H1 (cell line): ENCODE measurements at regions not wholly inside any gene's neighbourhood (a gene's known extent, or its start where the extent isn't known, plus 50 kb on each side); places are given as distances from the start of the nearest gene placed in this dataset.

ENCODE experiments used
- EP300 ChIP-seq, 2 experiments: IDR thresholded peaks; 1 replicate in 1 of 2; 2 replicates in 1 of 2; pipeline ENCODE4 v1.6.1; 2011 to 2012; ENCODE audit warnings: low read depth in 2 of 2, low read length in 2 of 2, mild to moderate bottlenecking in 2 of 2, borderline replicate concordance in 1 of 2, inconsistent platforms in 1 of 2, moderate library complexity in 1 of 2
- TF ChIP-seq, protein P1 (sequence below), 3 experiments: IDR thresholded peaks; 1 replicate in 2 of 3; 2 replicates in 1 of 3; pipeline versions ENCODE4 v1.5.1 to v1.6.1; 2011; ENCODE audit warnings: low read length in 3 of 3, mild to moderate bottlenecking in 3 of 3, inconsistent platforms in 2 of 3, low read depth in 1 of 3, moderate library complexity in 1 of 3; ENCODE audit not compliant: insufficient read depth in 1 of 3; ENCODE audit errors: control extremely low read depth in 1 of 3

DNA sequence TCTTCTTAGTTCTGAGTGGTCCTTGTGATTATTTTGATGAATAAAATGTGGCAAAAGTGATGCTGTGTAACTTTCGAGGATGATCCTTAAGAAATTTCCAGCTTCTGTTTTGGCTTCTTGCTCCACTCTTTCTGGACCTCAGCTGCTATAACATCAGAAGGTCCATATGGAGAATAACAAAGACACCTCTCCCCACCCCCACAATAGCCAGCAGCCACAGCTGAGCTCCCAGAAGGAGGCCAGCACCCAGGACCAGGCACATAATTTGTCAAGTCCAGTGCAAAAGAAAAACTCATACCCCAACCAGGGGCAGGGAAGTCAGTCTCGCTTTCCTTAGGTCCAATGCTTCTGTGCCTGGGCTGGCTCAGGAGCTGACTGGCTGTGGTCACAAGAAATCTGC, 357.6 kb downstream of the RFC3 start (continued):
- TF ChIP-seq, protein P1, sequence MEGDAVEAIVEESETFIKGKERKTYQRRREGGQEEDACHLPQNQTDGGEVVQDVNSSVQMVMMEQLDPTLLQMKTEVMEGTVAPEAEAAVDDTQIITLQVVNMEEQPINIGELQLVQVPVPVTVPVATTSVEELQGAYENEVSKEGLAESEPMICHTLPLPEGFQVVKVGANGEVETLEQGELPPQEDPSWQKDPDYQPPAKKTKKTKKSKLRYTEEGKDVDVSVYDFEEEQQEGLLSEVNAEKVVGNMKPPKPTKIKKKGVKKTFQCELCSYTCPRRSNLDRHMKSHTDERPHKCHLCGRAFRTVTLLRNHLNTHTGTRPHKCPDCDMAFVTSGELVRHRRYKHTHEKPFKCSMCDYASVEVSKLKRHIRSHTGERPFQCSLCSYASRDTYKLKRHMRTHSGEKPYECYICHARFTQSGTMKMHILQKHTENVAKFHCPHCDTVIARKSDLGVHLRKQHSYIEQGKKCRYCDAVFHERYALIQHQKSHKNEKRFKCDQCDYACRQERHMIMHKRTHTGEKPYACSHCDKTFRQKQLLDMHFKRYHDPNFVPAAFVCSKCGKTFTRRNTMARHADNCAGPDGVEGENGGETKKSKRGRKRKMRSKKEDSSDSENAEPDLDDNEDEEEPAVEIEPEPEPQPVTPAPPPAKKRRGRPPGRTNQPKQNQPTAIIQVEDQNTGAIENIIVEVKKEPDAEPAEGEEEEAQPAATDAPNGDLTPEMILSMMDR (IDR thresholded peaks at IDR 0.05; ENCODE audit: control extremely low read depth in 1 of 3, insufficient read depth in 1 of 3, low read depth in 1 of 3, low read length in 3 of 3), result no peak
- TF ChIP-seq EP300 (IDR thresholded peaks at IDR 0.05; ENCODE audit: borderline replicate concordance in 1 of 2, low read depth in 2 of 2, low read length in 2 of 2), result no peak
